Aorta (tissue), 5 donors: ENCODE measurements at regions not wholly inside any gene's neighbourhood (a gene's known extent, or its start where the extent isn't known, plus 50 kb on each side); places are given as distances from the start of the nearest gene placed in this dataset.

Experiments
- ATAC-seq: fragments of 200-7000 bp; cut with Tn5 transposase; one replicate; pipeline ENCODE4 v1.9.1; 2022; ENCODE audit warnings: moderate library complexity; ENCODE audit not compliant: low FRiP score
- DNase-seq, 2 donors: peaks; one replicate each; pipeline ENCODE4 v3.0.0-alpha.2; 2020
- H3K27ac ChIP-seq, 2 donors: one replicate each; pipeline ENCODE4 v1.5.1; 2013; ENCODE audit warnings: low read length in 2 of 2, mild to moderate bottlenecking in 2 of 2, moderate library complexity in 2 of 2, control low read depth in 1 of 2, inconsistent platforms in 1 of 2, low read depth in 1 of 2
- H3K27me3 ChIP-seq, 2 donors: one replicate each; pipeline ENCODE4 v1.6.1; 2013; ENCODE audit warnings: control low read depth in 1 of 2, low read length in 1 of 2, mild to moderate bottlenecking in 1 of 2, moderate library complexity in 1 of 2; ENCODE audit not compliant: insufficient read depth in 2 of 2, control insufficient read depth in 1 of 2
- H3K36me3 ChIP-seq, 2 donors: one replicate each; pipeline ENCODE4 v1.6.1; 2013; ENCODE audit warnings: control low read depth in 1 of 2, low read length in 1 of 2, mild to moderate bottlenecking in 1 of 2; ENCODE audit not compliant: insufficient read depth in 2 of 2, control insufficient read depth in 1 of 2
- H3K4me1 ChIP-seq, 2 donors: one replicate each; pipeline ENCODE4 v1.6.1; 2013; ENCODE audit warnings: low read length in 2 of 2, control low read depth in 1 of 2, mild to moderate bottlenecking in 1 of 2, moderate library complexity in 1 of 2; ENCODE audit not compliant: insufficient read depth in 2 of 2, control insufficient read depth in 1 of 2
- H3K4me3 ChIP-seq, 2 donors: one replicate each; pipeline ENCODE4 v1.5.1; 2013; ENCODE audit warnings: low read length in 2 of 2, control low read depth in 1 of 2, mild to moderate bottlenecking in 1 of 2
- H3K9me3 ChIP-seq: one replicate; pipeline ENCODE4 v1.6.1; 2013; ENCODE audit warnings: mild to moderate bottlenecking, low read length; ENCODE audit not compliant: control insufficient read depth
- WGBS, 2 donors: extraction: QIAGEN DNeasy Blood & Tissue Kit; methylation state at CpG; one replicate each; pipeline ENCODE4 v1.1.7; 2013; 5-methylcytosine and 5-hydroxymethylcytosine counted together
- intact Hi-C, 2 donors: fragments of 100-400 bp; cut with DNase I; formaldehyde crosslinking; loops; one replicate each; pipeline versions ENCODE4 v1.14.2 to v1.15.0; 2022
- donor health status: healthy with polysubstance abuse.
- donor health status: Bipolar disorder and iron deficiency.
- donor health status: DM: no; HTN: no; CAD: no.
- donor health status: DM: no; HTN: no; CAD: no.
- donor health status: DM: yes; HTN: yes; CAD: no.

DNA sequence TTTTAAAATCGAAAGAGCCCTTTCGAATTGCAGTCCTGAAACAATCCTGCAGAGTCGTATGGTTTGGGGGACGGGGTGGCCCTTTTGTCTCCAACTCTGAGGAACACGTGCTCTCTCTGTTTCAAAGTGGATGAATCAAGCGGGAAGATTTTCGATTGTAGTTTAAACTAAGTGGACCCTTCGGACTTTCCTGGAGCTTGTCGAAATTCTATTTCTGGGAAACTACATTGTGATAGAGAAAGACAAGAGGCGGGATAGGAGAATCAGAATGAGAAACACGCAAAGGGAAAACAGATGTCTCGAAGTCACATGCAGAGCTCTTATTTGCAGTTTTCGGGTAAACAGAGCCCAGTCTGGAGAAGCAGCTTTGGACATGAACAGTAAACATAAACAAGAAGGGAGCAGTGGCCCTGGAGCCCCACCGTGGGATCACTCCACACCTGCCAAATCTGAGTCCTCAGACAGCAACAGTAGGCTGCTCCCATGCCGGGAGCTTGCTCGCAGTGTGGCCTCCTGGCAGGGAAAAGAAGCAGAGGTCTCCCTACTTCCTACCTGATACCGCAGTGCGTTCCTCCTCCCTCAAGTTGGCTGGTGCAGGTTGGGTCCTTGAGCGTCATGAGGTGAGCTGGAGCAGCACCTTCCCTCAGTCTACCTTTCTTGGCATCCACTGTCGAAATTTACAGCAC, 202.4 kb downstream of the SLC4A3 start:
- no peaks in the 10 kb centered on the region for H3K9me3 ChIP-seq
- no peaks in the 10 kb centered on the region for H3K4me1 ChIP-seq
- ATAC-seq (no peak), DNase-seq (no peak)
- H3K27ac ChIP-seq: no peak overlapping the region
- H3K27me3 ChIP-seq: no peaks in the 10 kb centered on the region
- intact Hi-C loops: no loop called here
- H3K4me3 ChIP-seq: no peak overlapping the region
- WGBS, 2 donors: 94 to 95% methylated on average over 20 of the region's 20 CpGs
- no peaks in the 10 kb centered on the region for H3K36me3 ChIP-seq

GRCh38 chr2:219830353-219830738, 202.9 kb downstream of the SLC4A3 start:
- DNase-seq (no peak), ATAC-seq (no peak)
- Histone ChIP-seq H3K4me1 (no peaks in the 10 kb centered on the region), H3K9me3 (no peaks in the 10 kb centered on the region), H3K27me3 (no peaks in the 10 kb centered on the region), H3K36me3 (no peaks in the 10 kb centered on the region), H3K4me3 (no peak overlapping the region), H3K27ac (no peak overlapping the region)
- intact Hi-C loops: no loop called here
- WGBS, 2 donors: 93 to 96% methylated on average over 5 of the region's 5 CpGs

GRCh38 chr2:219831957-219832356, 204.5 kb downstream of the SLC4A3 start:
- H3K4me3 ChIP-seq: no peak overlapping the region
- no peak overlapping the region for H3K27ac ChIP-seq
- DNase-seq (no peak), ATAC-seq (no peak)
- 95 to 99% methylated on average over 2 of the region's 2 CpGs for WGBS, 2 donors
- H3K4me1 ChIP-seq: no peaks in the 10 kb centered on the region
- H3K27me3 ChIP-seq: no peaks in the 10 kb centered on the region
- no peaks in the 10 kb centered on the region for H3K36me3 ChIP-seq
- no peaks in the 10 kb centered on the region for H3K9me3 ChIP-seq
- intact Hi-C loops: no loop called here

DNA sequence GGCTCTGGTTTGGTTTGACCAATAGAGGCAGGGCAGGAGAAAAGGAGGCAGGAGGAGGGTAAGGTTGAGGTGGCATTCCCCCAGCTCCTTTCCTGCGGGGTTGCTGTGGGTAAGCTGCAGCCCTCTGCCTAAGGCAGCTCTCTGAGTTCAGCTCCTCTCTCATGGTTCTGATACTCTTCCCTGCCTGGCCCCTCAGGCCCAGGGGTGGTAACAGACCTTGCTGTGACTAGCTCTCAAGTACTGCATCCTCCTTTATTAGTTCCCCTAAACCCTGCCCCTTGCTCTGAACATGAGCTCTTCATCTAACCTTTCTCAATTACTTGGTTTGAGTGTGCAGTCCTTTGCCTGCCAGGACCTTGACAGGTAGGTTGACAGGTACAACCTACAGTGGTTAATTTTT, 205.5 kb downstream of the SLC4A3 start:
- no peak overlapping the region for H3K27ac ChIP-seq
- WGBS, 2 donors: 83 to 95% methylated on average over 1 of the region's 1 CpG
- no peaks in the 10 kb centered on the region for H3K4me1 ChIP-seq
- no peak for DNase-seq
- no peak for ATAC-seq
- no peaks in the 10 kb centered on the region for H3K9me3 ChIP-seq
- intact Hi-C loops: no loop called here
- H3K36me3 ChIP-seq: no peaks in the 10 kb centered on the region
- no peaks in the 10 kb centered on the region for H3K27me3 ChIP-seq
- H3K4me3 ChIP-seq: no peak overlapping the region

- ATAC-seq (no peak), DNase-seq (no peak)
- Histone ChIP-seq H3K36me3 (no peaks in the 10 kb centered on the region), H3K4me3 (no peak overlapping the region), H3K27me3 (no peaks in the 10 kb centered on the region), H3K27ac (no peak overlapping the region), H3K9me3 (no peaks in the 10 kb centered on the region), H3K4me1 (no peaks in the 10 kb centered on the region)
- WGBS, 2 donors: 71 to 72% methylated on average over 3 of the region's 3 CpGs
- intact Hi-C loops: no loop called here
These were observed 208.1 kb downstream of the SLC4A3 start for GRCh38 chr2:219835493-219835892.

DNA sequence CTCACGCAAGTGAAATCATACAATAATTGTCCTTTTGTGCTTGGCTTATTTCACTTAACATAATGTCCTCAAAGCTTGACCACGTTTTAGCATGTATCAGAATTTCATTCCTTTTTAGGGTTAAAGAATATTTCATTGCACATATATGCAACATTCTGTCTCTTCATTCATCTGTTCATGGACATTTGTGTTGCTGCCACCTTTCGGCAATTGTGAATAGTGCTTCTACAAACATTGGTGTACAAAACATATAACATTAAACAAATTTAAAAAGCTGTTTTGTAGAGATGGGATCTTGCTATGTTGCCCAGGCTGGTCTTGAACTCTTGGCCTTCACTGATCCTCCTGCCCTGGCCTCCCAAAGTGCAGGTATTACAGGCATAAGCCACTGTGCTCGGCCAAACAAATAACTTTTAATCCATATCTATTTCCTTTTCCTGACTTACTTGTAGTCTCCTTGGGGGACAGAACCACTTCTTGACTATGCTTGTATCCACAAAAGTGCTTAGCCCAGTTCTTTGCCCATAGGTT, 209.3 kb downstream of the SLC4A3 start:
- 72 to 73% methylated on average over 4 of the region's 4 CpGs for WGBS, 2 donors
- no peaks in the 10 kb centered on the region for H3K4me1 ChIP-seq
- no peak for ATAC-seq
- peaks cover 2% of the 10 kb centered on the region for H3K9me3 ChIP-seq
- H3K4me3 ChIP-seq: no peak overlapping the region
- no peaks in the 10 kb centered on the region for H3K36me3 ChIP-seq
- H3K27ac ChIP-seq: no peak overlapping the region
- intact Hi-C loops: no loop called here
- H3K27me3 ChIP-seq: no peaks in the 10 kb centered on the region
- DNase-seq: no peak

- no peak overlapping the region for H3K27ac ChIP-seq
- no peaks in the 10 kb centered on the region for H3K4me1 ChIP-seq
- intact Hi-C loops: no loop called here
- WGBS, 2 donors: 39 to 41% methylated on average over 7 of the region's 7 CpGs
- DNase-seq (no peak), ATAC-seq (no peak)
- H3K36me3 ChIP-seq: no peaks in the 10 kb centered on the region
- H3K27me3 ChIP-seq: no peaks in the 10 kb centered on the region
- peaks cover 2% of the 10 kb centered on the region for H3K9me3 ChIP-seq
- no peak overlapping the region for H3K4me3 ChIP-seq
These were observed 217.1 kb downstream of the SLC4A3 start for GRCh38 chr2:219844401-219845091.

- no peaks in the 10 kb centered on the region for H3K27me3 ChIP-seq
These were observed 221.5 kb downstream of the SLC4A3 start for GRCh38 chr2:219848882-219849281.

DNA sequence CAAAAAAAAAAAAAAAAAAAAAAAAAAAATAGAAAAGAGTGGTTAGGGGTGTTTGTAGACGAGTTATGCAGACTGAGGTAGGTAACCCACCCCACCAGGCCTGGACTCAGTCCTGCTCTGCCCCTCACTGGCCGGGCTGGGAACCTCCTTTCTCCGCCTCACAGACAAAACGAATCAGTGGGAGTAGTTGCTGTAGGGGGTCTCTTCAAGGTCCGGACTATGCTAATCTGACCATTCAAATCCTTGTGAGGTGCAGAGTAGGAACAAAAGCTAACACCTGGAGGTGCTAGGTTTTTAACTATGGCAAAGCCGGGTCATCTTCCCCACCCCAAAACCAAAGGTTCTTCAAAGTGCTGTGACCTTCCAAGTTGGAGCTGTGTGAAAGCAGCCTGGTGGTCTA, 223.7 kb downstream of the SLC4A3 start:
- H3K27ac ChIP-seq: no peak overlapping the region
- ATAC-seq: no peak
- H3K4me3 ChIP-seq: no peak overlapping the region
- H3K9me3 ChIP-seq: no peaks in the 10 kb centered on the region
- 84 to 85% methylated on average over 6 of the region's 6 CpGs for WGBS, 2 donors
- intact Hi-C loops: no loop called here
- H3K27me3 ChIP-seq: no peaks in the 10 kb centered on the region
- peaks cover 0 to 4% of the 10 kb centered on the region in 2 donors for H3K4me1 ChIP-seq
- DNase-seq: no peak
- no peaks in the 10 kb centered on the region for H3K36me3 ChIP-seq

More at GRCh38 chr2:219848882-219849281, 221.5 kb downstream of the SLC4A3 start:
- intact Hi-C loops: no loop called here
- no peaks in the 10 kb centered on the region for H3K9me3 ChIP-seq
- H3K36me3 ChIP-seq: no peaks in the 10 kb centered on the region
- peaks cover 0 to 4% of the 10 kb centered on the region in 2 donors for H3K4me1 ChIP-seq
- H3K4me3 ChIP-seq: no peak overlapping the region
- no peak overlapping the region for H3K27ac ChIP-seq
- DNase-seq (no peak), ATAC-seq (no peak)
- 82 to 94% methylated on average over 3 of the region's 3 CpGs for WGBS, 2 donors
